ENCODE measurements at regions not wholly inside any gene's neighbourhood (a gene's known extent, or its start where the extent isn't known, plus 50 kb on each side); places are given as distances from the start of the nearest gene placed in this dataset.
A peak's percentile ranks its signal among the peaks of the same experiment; 100 is the strongest.
"Not testable (repeated sequence)": the region's sequence is repeated elsewhere in the genome, so short reads cannot be mapped to it uniquely, and the experiment has no call there.

DNA sequence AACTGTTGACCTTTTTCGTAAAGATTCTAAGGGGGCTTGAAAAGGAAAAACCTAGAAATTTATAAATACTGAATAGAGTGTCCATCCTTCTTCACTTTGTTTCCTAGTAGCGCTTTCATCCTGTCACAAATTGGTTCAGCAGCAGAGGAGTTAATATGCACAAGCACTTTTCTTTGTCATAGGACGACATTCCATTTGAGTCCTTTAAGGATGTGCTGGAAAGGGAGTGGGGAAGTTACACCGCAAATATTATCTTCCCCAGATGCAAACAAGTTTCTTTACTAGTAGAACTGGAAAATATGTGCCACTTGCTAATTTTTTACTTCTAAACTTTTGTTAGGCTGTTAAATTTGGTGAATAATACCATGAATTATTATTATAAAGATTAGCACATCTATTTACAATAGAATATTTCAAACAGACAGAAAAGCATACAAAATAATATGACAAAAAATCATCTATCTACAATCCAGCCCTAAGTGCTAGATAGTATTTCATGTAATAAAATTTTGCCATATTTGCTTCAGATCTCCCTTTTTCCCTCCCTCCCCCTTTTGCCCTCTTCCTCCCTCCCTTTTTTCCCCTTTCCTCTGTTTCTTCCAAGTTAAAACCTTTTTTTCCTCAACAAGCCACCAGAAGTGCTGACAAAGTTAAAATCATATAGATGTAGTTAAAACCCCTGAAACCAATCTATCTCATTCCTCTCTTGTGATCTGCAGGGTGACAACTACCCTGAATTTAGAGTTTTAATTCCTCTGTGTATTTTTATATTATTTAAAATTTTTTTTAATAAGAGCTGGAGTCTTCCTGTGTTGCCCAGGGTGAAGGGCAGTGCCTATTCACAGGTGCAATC is 50.5 kb upstream of the MAP4K3 start:
- H3K9me3 ChIP-seq: no peaks in the 10 kb centered on the region
- H3K27me3 ChIP-seq: no peaks in the 10 kb centered on the region
- DNase-seq: no peak
- H3K36me3 ChIP-seq: no peaks in the 10 kb centered on the region
- H3K4me3 ChIP-seq: no peak overlapping the region

DNA sequence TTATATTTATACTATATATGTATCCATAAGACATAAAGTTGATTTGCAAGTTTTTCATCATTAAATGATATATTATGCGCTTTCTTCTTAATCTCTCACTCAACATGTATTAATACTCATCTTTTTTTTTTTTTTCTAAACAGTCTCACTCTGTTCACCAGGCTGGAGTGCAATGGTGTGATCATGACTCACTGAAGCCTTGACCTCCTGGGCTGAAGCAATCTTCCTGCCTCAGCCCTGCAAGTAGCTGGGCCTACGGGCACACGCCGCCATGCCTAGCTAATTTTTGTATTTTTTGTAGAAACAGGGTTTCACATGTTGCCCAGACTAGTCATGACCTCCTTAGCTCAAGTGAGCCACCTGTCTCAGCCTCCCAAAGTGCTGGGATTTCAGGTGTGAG is 51.4 kb upstream of the MAP4K3 start:
- no peaks in the 10 kb centered on the region for H3K27me3 ChIP-seq
- peak; percentile 58 for DNase-seq
- H3K9me3 ChIP-seq: no peaks in the 10 kb centered on the region
- no peaks in the 10 kb centered on the region for H3K36me3 ChIP-seq
- no peak overlapping the region for H3K4me3 ChIP-seq

DNA sequence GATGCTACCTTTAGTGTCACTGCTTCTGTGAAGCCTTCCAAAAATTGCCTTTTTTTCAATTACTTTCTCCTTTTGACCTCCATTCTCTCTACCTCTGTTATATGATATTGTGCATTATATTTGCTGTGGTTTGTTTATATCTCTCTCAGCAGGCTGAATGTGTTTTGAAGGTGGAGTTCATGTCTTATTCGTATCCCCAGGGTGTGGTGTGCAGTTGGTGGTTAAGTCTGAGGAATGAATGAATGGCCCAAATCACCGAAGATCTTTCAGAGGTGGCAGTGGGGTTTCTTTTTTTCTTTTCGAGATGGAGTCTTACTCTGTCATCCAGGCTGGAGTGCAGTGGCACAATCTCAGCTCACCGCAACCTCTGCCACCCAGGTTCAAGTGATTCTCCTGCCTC is 53.5 kb upstream of the MAP4K3 start:
- no peaks in the 10 kb centered on the region for H3K9me3 ChIP-seq
- H3K27me3 ChIP-seq: no peaks in the 10 kb centered on the region
- no peaks in the 10 kb centered on the region for H3K36me3 ChIP-seq
- no peak overlapping the region for H3K4me3 ChIP-seq
- no peak for DNase-seq

DNA sequence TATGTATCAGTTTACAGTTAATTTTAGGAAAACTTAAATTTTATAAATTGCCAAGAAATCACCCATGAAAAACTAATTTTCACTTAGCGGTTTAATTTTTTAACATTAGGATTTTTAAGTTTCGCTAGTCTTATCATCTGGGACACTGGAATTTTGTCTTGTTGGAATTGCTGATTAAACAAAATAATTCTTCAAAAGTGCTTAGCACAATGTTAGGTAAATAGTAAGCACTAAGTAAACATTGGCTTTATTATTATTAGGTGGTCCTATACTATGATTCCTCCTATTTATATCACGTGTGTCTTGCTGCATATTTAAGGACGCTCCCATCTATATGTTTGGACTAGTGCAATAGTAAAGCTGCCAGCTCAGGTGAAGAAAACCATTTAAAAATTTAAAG is 54.6 kb upstream of the MAP4K3 start:
- Histone ChIP-seq H3K9me3 (no peaks in the 10 kb centered on the region), H3K36me3 (no peaks in the 10 kb centered on the region), H3K27me3 (no peaks in the 10 kb centered on the region), H3K4me3 (no peak overlapping the region)
- no peak for DNase-seq

DNA sequence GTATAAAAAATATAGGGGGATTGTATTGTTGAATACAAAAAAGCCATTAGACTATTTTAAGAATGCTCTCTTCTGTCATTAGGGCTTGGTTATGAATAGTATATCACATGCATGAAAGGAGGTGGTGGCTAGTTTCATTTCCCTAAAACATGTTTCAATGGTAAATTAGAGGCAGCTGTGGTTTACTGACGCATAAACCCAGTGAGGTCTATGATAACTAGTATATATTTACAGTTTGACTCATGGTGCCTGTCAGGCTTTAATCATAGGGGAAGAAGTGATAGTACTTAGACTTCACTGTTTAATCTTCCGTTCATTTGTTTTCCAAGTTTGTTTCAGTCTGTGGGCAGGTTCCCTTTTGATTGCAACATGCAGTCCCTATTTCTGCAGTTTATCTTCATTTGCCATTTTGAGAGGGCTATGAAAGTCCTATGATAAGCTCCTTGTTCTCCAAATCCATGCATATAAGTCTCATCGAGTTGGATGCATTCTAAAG is 55.1 kb upstream of the MAP4K3 start:
- Histone ChIP-seq H3K27me3 (no peaks in the 10 kb centered on the region), H3K9me3 (no peaks in the 10 kb centered on the region), H3K36me3 (no peaks in the 10 kb centered on the region), H3K4me3 (no peak overlapping the region)
- DNase-seq: peak; percentile 17

DNA sequence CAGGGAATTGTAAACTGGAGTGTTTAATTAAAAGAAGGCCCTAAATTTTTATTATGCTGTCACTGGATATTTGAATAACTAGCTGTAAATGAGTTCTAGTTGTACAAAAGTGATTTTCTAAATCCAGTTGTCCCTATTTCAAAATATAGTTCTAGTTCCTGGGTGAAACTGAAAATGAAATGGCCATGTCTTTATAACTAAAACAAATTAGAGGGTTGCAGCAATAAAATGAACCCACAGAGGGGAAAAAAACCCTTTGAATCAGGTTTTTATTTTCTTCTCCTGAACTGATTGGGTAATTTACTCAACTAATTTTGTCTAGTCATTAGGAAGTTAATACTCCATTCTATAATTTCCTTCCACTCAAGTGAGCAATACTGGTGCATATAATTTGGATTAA is 55.6 kb upstream of the MAP4K3 start:
- no peak for DNase-seq
- Histone ChIP-seq H3K27me3 (no peaks in the 10 kb centered on the region), H3K9me3 (no peaks in the 10 kb centered on the region), H3K4me3 (no peak overlapping the region), H3K36me3 (no peaks in the 10 kb centered on the region)

DNA sequence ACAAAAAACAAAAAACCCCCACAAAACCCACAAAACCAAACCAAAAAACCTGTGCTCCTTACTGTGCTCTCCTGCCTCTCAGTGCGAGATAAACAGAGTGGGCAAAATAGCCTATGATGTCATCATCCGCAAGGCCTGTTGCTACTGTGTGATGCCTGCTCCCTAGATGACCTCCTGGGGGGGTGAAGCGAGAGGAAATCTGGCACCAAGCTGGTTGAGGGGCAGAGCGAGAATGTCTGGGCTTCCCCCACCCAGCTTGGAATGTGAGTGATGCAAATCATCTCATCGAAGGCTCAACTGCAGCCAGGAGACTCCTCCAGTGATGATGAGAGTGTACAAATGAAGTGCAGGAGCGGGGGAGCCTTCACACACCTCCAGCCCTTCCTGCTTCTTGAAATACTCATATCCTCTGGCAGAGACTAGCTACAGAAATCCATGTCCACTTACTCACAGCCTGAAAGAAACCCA is 57.7 kb upstream of the MAP4K3 start:
- H3K9me3 ChIP-seq: no peaks in the 10 kb centered on the region
- H3K4me3 ChIP-seq: no peak overlapping the region
- peak; percentile 96 for DNase-seq
- H3K36me3 ChIP-seq: no peaks in the 10 kb centered on the region
- no peaks in the 10 kb centered on the region for H3K27me3 ChIP-seq

DNA sequence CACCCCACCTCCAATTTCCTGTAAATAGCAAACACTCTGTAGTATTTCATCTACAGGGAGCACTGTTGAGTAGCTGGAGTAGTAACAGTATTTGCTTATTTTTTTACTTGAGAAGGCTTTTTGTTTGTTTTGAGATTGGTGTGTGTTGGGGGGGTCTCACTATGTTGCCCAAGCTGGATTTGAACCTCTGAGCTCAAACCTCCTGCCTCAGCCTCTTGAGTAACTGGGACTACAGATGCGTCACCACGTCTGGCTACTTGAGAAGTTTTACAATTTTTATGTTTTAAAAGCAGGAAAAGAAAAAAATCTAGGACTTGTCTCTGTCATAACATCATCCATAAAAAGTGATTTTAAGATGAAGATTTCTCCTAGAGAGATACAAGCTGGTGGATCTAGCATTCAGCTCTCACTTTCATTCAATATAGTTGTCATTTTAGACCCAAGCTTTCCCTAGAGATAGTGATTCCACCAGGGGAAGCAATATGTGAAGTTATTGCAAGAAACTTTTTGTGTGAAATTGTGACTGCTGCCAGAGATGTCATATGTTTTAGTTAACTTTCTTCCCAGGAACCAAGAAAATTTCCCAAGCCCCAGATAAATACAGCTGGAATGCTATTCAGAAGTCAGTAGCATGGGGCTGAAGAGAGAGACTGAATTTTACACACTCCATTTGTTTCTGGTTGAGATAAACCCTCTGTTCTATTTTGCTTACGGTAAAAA is 60.2 kb upstream of the MAP4K3 start:
- Histone ChIP-seq H3K9me3 (no peaks in the 10 kb centered on the region), H3K36me3 (no peaks in the 10 kb centered on the region), H3K4me3 (no peak overlapping the region), H3K27me3 (no peaks in the 10 kb centered on the region)
- no peak for DNase-seq

DNA sequence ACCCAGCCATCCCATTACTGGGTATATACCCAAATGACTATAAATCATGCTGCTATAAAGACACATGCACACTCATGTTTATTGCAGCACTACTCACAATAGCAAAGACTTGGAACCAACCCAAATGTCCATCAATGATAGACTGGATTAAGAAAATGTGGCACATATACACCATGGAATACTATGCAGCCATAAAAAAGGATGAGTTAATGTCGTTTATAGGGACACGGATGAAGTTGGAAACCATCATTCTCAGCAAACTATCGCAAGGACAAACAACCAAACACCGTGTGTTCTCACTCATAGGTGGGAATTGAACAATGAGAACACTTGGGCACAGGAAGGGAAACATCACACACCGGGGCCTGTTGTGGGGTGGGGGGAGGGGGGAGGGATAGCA is 61.1 kb upstream of the MAP4K3 start:
- H3K36me3 ChIP-seq, H3K9me3 ChIP-seq, H3K27me3 ChIP-seq, H3K4me3 ChIP-seq, DNase-seq: not testable (repeated sequence)

DNA sequence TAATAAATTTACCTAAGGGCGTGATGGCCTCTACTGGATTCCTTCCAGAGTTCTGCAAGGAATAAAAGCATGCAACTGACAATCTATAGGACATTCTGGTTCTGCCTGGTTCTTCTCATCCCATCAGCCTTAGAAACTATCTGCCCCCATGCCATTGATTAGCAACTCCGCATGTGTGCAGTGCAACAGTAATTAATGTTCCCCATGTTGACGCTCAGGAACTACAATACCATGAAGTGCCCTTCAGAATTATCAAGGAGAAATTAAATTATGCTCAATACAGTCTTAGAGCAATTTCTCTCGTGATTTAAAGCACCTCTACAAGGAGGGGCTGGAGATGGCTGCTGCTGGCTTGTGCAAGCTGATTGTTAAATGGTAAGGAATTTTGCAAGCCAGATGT is 61.7 kb upstream of the MAP4K3 start:
- Histone ChIP-seq H3K9me3 (no peaks in the 10 kb centered on the region), H3K36me3 (no peaks in the 10 kb centered on the region), H3K4me3 (no peak overlapping the region), H3K27me3 (no peaks in the 10 kb centered on the region)
- DNase-seq: no peak

DNA sequence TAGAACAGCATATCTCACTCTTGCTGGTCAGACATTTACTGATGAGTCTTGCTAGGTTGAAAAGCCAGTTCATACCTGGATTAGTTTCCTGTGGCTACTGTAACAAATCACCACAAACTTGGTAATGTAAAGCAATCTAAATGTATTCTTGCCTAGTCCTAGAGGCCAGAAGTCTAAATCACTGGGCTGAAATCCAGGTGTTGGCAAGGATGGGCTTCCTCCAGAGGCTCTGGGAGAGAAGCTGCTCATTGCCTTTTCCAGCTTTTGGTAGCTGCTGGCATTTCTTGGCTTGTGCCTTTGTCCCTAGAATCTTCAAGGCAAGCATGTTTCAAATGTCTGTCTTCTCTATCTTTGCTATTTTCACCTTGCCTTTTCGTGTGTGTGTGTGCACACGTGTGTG is 62.3 kb upstream of the MAP4K3 start:
- H3K4me3 ChIP-seq: no peak overlapping the region
- DNase-seq: peak; percentile 90
- H3K27me3 ChIP-seq: no peaks in the 10 kb centered on the region
- no peaks in the 10 kb centered on the region for H3K36me3 ChIP-seq
- no peaks in the 10 kb centered on the region for H3K9me3 ChIP-seq

DNA sequence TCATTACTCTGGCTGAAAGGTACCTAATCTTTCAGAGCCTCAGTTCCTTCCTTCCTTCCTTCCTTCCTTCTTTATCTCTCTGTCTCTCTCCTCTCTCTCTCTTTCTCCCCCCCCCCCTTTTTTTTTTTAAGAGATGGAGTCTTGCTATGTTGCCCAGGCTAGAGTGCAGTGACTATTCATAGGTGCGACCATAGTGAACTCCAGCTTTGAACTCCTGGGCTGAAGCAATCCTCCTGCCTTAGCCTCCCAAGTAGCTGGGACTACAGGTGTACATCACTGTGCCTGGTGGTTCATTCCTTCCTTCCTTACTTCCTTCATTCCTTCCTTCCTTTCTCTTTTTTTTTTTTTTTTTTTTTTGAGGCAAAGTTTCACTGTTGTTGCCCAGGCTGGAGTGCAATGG is 64.3 kb upstream of the MAP4K3 start:
- Histone ChIP-seq H3K36me3 (no peaks in the 10 kb centered on the region), H3K27me3 (no peaks in the 10 kb centered on the region), H3K4me3 (no peak overlapping the region), H3K9me3 (no peaks in the 10 kb centered on the region)
- DNase-seq: no peak

DNA sequence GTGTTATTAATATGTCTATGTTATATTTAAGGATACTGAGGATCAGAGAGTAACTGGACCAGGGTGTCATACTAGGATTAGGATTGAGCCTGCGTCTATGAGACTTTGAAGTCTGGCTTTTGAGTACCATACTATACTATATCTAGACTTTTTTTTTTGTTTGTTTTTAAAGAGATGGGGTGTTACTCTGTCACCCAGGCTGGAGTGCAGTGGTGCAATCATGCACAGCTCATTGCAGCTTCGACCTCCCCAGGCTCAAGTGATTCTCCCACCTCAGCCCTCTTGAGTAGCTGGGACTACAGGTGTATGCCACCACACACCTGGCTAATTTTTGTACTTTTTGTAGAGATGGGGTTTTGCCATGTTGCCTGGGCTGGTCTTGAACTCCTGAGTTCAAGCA is 66.2 kb upstream of the MAP4K3 start:
- no peaks in the 10 kb centered on the region for H3K9me3 ChIP-seq
- H3K27me3 ChIP-seq: no peaks in the 10 kb centered on the region
- H3K4me3 ChIP-seq: no peak overlapping the region
- no peaks in the 10 kb centered on the region for H3K36me3 ChIP-seq
- no peak for DNase-seq

DNA sequence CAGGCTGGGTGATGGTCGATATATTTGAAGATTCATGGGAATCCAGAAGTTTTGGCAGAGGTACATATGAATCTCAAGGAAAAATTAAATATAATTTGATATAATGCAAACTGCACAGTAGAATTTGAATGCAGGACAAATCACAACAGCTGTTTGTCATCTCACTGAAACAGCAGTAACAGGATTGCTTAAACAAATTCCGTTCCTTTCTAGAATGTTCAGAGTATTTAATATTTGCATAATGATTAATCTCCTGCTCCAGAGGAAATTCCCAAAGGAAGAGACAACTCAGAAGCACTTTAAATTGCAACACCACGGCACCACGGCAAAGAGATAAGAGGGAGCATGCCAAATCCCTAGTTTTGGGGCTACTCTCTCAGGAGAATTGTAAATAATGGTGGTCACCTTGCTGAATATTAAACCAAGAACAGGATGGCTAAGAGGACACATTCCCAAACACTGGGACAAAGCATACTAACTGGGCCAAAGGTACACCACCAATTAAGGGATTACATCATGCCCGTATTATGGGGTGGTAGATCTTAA is 67.8 kb upstream of the MAP4K3 start:
- Histone ChIP-seq H3K27me3 (no peaks in the 10 kb centered on the region), H3K4me3 (no peak overlapping the region), H3K9me3 (no peaks in the 10 kb centered on the region), H3K36me3 (no peaks in the 10 kb centered on the region)
- DNase-seq: no peak

DNA sequence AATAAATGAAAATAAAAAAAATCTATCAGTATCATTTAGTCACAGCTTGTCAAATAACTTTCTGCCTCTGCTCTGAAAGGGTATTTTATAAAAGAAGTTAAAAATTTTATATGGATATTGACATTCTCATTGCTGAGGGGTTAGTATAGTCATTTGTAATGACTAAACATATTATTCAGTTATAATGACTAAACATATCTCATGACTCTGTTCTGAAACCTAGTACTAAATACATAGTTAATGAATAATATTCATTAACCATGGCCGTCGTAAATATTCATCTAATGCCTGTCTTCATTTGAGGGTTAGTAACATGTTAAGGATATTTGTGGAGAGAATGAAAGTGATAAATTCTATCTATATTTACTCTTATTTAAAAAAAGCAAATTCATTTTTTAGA is 69.1 kb upstream of the MAP4K3 start:
- no peaks in the 10 kb centered on the region for H3K36me3 ChIP-seq

DNA sequence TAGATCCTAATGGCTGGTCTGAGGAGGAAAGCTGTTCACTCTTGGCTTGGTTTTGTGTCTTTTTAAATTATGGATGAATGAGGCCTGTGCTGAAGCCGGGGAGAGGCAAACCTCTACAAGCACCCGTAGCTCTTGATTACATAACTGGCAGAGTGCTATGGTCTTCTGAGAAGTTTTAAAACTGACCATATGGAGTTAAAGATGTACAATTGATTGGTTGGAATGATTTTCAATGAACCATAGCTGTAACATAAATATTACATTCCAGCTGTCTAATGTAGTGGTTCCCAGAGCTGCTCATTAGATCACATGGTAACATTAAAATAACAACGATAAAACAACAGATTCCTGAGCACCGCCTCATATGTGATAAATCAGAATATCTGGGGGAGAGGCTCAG is 71.1 kb upstream of the MAP4K3 start:
- Histone ChIP-seq H3K36me3 (no peaks in the 10 kb centered on the region), H3K4me3 (no peak overlapping the region)
- DNase-seq: no peak

More for the DNA sequence above, 69.1 kb upstream of the MAP4K3 start:
- no peak for DNase-seq
- H3K4me3 ChIP-seq: no peak overlapping the region
- H3K9me3 ChIP-seq: no peaks in the 10 kb centered on the region
- H3K27me3 ChIP-seq: no peaks in the 10 kb centered on the region

DNA sequence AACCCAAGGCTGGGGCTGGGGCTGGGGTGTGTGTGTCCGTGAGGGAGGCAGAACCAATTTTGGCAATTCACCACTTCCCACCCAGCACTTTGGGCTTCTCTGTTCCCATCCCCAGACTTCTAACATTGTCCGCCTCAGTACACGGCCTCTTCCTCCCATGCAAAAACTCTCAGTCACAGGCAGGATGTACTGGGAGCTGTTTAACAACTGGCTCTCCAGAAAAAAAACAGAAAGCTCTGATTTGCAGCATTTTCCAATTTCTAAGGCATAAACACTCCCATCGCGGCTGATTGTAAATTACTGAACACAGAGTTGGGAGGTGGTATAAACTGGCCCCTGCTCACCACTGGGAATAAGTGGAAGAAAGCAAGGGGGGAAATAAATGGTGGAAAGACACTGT is 73.1 kb upstream of the MAP4K3 start:
- DNase-seq: no peak
- Histone ChIP-seq H3K4me3 (no peak overlapping the region), H3K9me3 (no peaks in the 10 kb centered on the region), H3K36me3 (no peaks in the 10 kb centered on the region), H3K27me3 (no peaks in the 10 kb centered on the region)

More for the DNA sequence above, 71.1 kb upstream of the MAP4K3 start:
- Histone ChIP-seq H3K9me3 (no peaks in the 10 kb centered on the region), H3K27me3 (no peaks in the 10 kb centered on the region)

Data from MG63 (cell line).